NCI-H446 (cell line): ENCODE measurements at regions not wholly inside any gene's neighbourhood (a gene's known extent, or its start where the extent isn't known, plus 50 kb on each side); places are given as distances from the start of the nearest gene placed in this dataset.

Experiments
- DNase-seq, 2 experiments: peaks; one replicate each; lab custom pipeline; 2025; lab: John Stamatoyannopoulos, UW

GRCh38 chr5:54927097-54927746 lies 58.2 kb downstream of the ESM1 start:
- DNase-seq, result no peak

GRCh38 chr5:54924487-54924886 lies 60.9 kb downstream of the ESM1 start:
- no peak for DNase-seq

GRCh38 chr5:54917323-54917722 lies 68.1 kb downstream of the ESM1 start:
- no peak for DNase-seq

GRCh38 chr5:54915466-54916027 lies 69.8 kb downstream of the ESM1 start:
- DNase-seq, result no peak

- DNase-seq, result no peak
Measured at GRCh38 chr5:54912021-54912420, 73.4 kb downstream of the ESM1 start.

- no peak for DNase-seq
Measured at GRCh38 chr5:54909911-54910870, 75.2 kb downstream of the ESM1 start.

GRCh38 chr5:54908774-54909525 lies 76.4 kb downstream of the ESM1 start:
- DNase-seq, result no peak

GRCh38 chr5:54905942-54906537 lies 79.4 kb downstream of the ESM1 start:
- peak in 1 of 2 experiments; percentile 22 for DNase-seq

GRCh38 chr5:54905246-54905795 lies 80.1 kb downstream of the ESM1 start:
- no peak for DNase-seq

GRCh38 chr5:54904425-54904824 lies 81.0 kb downstream of the ESM1 start:
- DNase-seq, result peak in 1 of 2 experiments; percentile 21

- DNase-seq, result peak in 1 of 2 experiments; percentile 51
Measured at GRCh38 chr5:54902791-54903473, 82.5 kb downstream of the ESM1 start.

GRCh38 chr5:54900984-54901725 lies 84.2 kb downstream of the ESM1 start:
- no peak for DNase-seq

GRCh38 chr5:54897001-54897400 lies 88.4 kb downstream of the ESM1 start:
- no peak for DNase-seq

- DNase-seq, result peak in 1 of 2 experiments; percentile 37
Measured at GRCh38 chr5:54895816-54896341, 89.5 kb downstream of the ESM1 start.

- DNase-seq, result no peak
Measured at GRCh38 chr5:54894957-54895815, 90.2 kb downstream of the ESM1 start.

GRCh38 chr5:54889826-54890225 lies 95.6 kb downstream of the ESM1 start:
- DNase-seq, result peak in 1 of 2 experiments; percentile 38

- no peak for DNase-seq
Measured at GRCh38 chr5:54887663-54888062, 97.7 kb downstream of the ESM1 start.

- DNase-seq, result no peak
Measured at GRCh38 chr5:54886866-54887265, 98.5 kb downstream of the ESM1 start.

- no peak for DNase-seq
Measured at GRCh38 chr5:54885636-54886035, 99.8 kb downstream of the ESM1 start.
